HG03460 (cell line): ENCODE measurements at regions not wholly inside any gene's neighbourhood (a gene's known extent, or its start where the extent isn't known, plus 50 kb on each side); places are given as distances from the start of the nearest gene placed in this dataset.
"Not testable (repeated sequence)": the region's sequence is repeated elsewhere in the genome, so short reads cannot be mapped to it uniquely, and the experiment has no call there.

Source experiments
- ATAC-seq: cut with Tn5 transposase; IDR thresholded peaks from one replicate; pipeline ENCODE4 v1.9.1; 2021; ENCODE audit not compliant: unreplicated experiment

DNA sequence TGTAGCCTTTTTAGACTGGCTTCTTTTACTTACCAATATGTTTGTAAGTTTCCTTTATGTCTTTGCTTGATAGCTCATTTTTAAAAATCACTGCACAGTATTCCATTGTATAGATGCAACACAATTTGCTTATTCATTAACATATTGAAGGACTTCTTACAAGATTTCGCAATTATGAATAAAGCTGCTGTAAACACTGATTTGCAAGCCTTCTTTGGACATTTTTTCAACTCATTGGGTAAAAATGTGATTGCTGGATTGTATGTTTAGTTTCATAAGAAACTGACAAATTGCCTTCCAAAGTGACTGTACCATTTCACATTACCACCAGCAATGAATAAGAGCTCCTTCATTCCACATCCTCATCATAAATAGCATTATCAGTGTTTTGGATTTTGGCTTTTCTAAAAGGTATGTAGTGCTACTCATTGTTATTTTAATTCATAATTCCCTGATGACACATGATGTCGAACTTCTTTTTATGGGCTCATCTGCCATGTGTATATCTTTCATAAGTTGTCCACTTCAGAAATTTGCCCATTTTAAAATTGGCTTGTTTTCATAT lies 80.7 kb downstream of the TFAP2B start:
- ATAC-seq: no peak

DNA sequence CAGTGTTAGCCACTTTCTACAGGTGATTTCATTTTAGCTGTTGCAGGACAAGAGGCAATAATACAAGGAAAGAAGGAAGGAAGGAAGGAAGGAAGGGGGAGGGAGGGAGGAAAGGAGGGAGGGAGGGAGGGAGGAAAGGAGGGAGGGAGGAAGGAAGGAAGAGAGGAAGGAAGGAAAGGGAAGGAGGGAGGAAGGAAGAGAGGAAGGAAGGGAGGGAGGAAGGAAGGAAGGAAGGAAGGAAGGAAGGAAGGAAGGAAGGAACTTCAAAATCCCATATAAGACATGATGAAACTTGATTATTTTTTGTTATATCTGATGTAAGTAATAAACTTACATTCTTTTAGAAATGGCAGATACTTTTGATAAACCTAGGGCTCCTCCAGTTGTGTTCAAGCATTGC lies 83.6 kb downstream of the TFAP2B start:
- ATAC-seq: no peak

DNA sequence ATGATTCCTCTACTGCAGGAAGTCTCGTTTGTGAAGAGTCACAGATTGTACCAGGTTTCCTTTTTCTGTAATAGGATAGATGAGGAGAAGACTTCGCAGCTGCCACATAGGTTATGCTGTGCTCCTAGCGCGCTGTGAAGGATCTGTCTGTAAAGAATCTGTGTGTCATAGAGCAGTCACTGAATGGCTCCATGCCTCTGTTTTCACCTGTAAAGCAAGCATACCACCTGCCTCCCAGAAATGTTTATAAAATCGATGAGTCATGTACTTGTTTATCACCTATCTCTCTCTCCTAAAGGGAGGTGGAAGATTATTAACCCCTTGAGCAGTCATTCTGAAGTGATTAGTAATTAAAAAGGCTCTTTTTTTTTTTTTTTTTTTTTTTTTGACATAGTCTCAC lies 86.6 kb downstream of the TFAP2B start:
- ATAC-seq: no peak

DNA sequence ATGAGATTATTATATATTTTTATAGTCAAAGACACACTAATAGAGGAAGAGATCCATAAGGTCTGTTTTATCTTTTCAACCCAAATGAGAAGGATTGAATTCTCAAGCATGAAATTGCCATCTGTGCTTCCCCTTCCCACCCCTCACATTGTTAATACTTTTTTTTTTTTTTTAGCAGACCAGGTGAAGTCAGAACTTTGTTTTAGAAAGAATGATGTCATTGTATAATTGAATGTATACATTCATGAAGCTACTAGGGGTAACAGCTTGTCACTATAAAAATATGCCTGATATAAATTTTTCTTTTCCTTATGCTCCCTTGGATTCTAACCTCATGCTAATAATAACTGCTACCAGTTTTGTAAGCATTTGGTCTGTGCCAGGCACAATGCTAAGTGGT lies 88.9 kb downstream of the TFAP2B start:
- no peak for ATAC-seq

DNA sequence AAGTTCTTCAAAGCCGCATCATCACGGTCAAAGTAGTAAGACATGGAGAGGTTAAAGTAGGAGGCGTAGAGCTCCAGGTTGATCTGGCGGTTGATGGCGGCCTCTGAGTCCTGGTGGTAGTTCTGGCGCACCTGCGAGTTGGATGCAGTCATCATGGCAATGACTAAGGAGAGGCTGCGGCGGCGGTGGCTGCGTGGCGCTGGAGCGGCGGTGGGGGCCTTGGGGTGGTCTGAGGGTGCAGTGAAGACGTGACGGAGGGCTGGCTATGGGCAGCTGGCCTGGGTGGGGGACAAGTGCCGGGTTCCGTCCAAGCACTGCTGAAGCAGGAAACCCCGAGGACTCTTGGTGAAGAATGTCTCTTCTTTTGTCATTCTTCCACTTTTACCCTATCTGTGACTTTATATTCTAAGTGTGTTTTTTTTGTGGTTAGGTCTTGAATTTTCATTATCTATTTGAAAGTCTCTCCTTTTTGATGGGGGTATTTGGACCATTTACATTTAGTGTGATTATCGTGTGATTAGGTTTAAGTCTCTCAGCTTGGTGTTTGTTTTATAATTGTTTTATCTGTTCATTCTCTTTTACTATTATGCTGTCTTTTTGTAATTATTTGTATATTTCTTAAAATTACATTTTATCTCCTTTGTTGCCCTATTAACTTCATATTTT lies 94.6 kb downstream of the TFAP2B start:
- no peak for ATAC-seq

DNA sequence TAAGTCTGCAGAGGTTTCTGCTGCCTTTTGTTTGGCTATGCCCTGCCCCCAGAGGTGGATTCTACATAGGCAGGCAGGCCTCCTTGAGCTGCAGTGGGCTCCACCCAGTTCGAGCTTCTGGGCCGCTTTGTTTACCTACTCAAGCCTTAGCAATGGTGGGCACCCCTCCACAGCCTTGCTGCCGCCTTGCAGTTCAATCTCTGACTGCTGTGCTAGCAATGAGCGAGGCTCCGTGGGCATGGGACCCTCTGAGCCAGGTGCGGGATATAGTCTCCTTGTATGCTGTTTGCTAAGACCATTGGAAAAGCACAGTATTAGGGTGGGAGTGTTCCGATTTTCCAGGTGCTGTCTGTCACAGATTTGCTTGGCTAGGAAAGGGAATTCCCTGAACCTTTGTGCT lies 102.7 kb downstream of the TFAP2B start:
- not testable (repeated sequence) for ATAC-seq

DNA sequence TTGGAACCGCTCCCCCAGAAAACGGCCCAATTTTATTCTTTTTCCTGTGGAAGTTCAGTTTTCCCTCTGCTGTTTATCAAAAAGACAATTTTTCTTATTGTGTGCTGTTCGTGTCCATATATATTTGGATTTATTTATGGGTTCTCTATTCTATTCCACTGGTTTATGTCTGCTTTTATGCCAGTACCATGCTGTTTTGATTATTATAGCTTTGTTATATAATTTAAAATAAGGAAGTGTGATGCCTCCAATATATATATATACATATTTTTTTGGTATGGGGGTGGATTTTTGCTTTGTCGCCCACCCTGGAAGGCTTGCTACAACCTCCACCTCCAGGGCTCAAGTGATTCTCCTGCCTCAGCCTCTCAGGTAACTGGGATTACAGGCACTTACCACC lies 103.3 kb downstream of the TFAP2B start:
- no peak for ATAC-seq

DNA sequence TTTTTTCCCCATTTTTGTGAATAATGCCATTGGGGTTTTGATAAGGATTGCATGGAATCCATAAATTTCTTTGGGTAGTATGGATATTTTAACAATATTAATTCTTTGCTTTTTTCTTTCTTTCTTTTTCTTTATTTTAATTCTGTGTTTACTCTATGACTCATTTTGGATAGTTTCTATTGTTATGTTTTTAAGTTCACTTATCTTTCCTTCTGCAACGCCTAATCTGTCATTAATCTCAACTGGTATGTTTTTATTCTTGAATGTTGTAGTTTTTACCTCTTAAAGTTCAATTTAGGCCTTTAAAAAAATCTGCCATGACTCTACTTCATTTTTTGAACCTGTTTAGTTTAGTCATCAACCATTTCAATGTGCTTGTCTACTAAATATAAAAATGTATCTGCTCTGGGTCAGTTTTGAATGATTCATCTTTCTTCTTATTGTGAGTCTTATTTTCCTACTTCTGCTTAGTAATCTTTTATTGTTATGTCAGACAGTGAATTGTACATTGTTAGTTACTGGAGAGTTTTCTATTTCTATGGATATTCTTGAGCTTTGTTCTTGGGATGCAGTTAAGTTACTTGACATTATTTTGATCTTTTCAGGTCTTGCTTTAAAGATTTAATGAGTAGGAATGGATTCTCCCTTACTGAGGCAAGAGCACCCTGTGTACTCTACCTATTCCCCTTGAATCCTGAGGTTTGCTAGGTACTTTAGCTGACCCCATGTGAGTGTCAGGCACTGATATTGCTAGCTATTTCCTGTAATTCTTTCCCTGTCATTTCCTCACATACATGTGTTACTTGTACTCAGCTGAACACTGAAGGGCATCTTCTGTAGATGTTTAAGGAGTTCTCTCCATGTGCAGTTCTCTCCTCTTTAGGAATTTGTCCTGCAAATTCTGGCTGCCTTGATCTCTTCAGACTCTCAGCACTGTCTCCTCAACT lies 104.2 kb downstream of the TFAP2B start:
- ATAC-seq: no peak

DNA sequence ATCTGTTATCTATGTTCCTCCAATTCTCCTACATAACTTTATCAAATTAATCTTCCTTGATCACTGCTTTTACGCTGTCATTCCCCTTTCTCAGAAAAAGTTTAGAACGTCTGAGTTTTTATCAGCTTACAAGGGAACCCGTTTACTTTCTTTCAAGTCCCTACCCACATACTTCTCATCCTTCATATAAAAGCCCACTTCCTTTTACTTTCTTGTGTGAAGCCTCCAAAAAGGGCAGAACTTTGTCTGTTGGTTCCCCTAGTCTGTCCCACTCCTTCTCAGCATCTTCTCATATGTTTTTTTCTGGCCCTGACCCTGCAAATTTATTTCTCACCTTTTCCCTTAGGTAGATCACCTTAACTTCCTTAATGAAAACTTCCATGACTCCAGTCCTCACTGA lies 106.1 kb downstream of the TFAP2B start:
- ATAC-seq: no peak

DNA sequence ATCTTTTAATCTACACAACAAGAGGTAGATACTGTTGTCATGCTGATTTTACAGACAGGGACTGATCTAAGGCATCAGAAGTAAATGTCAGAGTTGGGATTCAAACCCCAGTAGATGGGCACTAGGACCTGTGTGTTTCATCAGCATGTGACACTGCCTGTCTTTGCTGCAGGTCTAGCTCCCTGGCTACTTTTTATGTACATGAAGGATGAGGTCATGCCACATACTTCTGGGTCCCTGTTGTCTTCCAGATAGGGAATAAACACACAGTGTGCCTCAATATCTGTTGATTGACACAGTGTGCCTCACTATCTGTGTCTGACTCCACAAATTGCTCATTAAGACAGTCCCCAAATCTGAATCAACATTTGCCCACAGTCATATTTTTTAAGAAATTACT lies 106.9 kb downstream of the TFAP2B start:
- ATAC-seq: no peak

DNA sequence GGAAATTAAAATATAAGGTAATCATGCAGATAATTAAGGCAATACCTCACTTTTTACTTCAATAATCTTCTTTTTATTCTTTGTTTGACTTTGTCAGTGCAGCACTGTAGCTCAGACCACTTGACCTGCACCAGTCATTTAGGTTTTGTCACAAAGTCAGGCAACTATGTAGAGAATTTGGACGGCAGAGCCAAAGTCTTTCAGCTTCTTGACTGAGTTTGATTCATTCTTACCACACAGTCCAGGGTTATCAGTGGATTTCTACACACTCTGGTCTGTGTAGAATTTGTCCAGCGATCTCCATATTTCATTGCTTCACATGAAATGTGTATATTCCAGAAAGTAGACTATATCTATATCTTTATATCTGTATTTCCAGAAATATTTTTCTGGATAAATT lies 107.3 kb downstream of the TFAP2B start:
- no peak for ATAC-seq

DNA sequence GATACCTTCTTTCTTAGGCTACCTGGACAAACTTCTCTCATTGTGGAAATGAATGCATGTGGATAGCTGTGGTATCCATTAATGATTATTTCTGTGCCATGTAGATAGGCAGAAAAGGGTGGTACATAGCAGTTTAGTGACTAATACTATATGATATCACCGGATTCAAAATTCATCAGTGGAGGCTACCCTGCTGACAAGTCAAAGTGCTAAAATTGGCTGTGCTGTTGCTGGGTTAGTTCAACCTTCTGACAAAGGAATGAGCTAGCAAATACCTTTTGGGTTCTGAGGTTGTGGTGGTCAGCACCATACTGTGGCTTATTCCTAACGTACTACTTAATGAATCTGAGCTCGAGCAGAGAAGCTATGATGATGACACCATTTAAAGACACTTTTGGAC lies 109.1 kb downstream of the TFAP2B start:
- no peak for ATAC-seq

DNA sequence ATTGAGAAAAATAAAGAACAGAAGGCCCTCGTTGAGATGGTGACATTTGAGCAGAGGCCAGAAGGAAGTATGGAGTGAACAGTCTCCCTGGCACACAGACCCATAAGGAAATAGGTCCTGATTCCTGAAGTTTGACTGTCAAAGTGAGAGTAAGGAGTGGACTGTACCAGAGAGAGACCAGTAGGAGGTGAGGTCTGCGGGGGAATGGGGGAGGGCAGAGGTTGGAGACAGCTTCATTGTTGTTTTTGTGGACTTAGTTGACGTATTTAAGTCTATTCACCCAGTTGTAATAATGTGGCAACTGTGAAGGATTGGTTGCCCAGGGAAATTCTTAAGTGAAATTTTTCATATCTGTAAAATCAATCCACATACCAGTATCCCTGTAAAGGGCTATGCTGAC lies 110.7 kb downstream of the TFAP2B start:
- no peak for ATAC-seq

DNA sequence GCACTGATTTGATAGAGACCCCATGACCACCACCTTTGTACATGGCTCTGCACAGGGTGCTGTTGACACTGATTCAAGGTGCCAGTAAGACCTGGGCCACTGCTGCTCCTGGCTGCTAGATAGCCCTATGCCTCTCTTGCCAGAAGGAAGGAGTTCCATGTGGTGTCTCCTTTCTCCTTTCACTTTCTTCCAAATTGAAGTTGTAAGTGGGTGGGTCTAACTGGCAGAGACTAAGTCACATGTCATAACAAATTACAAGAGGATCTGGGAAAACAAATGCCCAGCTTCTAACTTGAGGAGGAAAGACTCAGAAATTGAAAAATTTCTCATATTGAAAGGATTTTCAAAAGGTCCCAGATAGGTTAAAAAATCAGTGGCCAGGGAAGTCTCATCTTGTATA lies 116.8 kb downstream of the TFAP2B start:
- no peak for ATAC-seq

DNA sequence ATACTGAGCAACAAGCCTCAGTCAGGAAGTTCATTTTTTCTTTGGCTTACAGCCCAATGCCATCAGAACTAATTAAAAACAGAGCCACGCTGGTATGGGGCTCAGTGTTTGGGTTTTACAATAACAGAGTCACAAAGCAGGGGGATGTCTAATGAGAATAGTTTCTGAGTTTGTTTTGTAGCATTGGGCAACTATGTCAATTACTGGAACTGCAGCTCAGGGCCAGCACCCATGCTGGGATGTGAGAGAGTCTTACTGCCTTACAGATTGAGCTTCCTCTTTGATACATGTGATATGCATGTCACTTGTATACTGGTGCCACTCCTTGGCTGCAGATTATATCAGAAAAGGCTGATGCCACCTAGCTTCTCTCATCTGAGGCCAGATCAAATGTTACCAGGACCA lies 117.6 kb downstream of the TFAP2B start:
- ATAC-seq: no peak

DNA sequence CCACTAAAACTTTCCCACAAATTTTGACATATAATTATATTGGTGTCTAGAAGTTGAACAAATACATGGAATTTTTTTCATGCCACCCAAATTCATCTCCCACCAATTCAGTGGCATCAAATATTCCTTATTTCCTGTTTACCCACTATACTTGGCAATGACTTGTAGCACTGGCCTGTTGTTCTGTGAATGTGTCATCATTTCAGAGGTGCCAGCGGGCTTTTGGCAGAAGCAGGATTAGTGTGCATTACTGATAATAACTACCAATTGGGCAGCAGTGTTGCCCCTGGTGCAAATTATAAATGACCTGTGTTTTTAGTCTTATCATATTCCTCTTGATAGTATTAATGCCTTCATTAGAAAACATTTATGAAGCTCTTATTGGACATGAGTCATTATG lies 121.3 kb downstream of the TFAP2B start:
- no peak for ATAC-seq

DNA sequence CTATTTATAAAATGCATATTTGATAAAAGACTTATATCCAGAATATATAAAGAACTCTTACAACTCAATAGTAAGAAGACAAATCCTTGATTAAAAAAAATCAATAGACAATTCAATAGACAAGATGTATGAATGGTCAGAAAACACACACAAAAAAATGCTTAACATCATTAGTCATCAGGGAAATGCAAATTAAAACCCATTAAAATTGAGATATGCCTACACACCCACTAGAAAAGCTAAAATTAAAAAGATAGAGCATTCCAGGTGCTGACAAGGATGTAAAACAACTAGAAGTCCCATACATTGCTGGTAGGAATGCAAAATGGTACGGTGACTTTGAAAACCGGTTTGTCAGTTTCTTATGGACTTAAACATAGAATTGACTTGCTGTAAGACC lies 127.1 kb downstream of the TFAP2B start:
- no peak for ATAC-seq

DNA sequence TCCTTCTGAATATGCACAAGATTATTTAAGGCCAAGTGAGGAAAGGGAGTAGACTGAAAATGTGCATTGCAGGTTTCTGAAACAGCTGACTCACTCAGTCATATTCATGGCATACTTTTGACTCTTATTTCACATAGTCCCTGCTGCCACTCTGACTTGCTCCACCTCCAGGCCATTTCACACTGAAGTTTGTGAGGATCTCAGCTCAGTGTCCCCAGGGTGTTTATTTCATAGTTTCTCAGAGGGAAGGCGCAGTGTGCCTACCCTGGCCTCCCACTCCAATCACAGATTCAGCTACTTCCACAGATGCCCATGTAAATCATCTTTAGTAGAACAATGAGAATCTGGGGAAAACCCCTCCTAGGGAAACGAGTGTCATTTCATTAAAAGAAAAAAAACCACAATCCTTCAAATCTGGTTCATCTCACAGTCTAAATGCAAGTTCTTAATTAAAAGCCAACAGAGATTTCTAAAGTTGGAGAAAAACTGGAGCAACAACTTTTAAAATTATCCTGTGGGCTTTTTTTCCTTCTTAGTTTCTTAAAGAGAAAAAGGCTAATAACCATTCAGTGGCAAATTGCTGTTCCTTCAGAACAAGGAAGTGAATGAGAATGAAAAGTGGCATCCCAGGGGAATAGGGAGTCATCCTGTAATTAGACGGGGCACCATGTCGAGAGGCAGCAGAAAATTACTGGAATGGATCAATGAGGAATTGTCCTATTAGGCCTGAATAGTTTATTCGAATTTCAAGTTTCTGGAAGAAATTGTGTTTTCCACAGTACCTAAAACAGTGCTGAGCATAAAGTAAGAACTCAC lies 133.6 kb downstream of the TFAP2B start:
- no peak for ATAC-seq

DNA sequence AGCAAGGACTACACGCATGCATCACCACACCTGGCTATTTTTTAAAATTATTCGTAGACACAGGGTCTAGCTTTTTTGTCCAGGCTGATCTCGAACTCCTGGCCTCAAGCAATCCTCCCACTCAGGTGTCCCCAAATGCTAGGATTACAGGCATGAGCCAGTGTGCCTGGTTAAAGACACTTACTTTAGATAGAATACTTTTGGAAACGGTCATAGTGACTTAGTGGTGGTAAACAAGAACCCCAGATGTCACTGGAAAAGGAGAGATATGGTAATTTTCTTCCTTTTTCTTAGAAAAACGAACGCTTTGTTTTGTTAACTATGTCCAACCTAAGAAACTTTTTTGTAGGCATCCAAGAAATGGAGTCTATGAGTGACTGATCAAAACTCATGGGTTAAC lies 137.3 kb downstream of the TFAP2B start:
- no peak for ATAC-seq

DNA sequence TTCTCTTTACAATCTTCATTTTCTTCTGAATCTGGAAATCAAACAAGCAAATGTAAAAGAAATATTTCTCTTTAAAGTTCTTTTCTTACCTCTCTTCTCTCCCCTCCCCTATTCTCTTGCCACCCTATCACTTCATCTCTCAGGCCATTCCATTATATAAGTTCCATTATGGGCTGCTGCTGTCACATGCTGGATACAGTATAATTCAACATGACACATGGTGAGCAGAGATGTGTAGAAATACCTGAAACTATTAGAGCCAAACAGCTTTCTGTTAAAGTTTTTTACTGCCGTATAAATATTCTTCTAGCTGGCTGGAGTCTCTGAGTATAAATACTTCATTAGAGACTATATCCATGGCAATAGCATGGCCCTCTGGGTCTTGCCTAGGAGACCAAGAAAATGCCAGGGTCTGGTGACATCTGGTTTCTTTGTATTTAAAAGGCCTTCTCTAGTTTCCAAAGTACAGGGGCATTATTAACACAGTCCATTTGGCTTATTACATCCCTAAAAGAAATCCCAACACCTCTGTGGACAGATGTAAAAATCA lies 139.6 kb downstream of the TFAP2B start:
- ATAC-seq: no peak

DNA sequence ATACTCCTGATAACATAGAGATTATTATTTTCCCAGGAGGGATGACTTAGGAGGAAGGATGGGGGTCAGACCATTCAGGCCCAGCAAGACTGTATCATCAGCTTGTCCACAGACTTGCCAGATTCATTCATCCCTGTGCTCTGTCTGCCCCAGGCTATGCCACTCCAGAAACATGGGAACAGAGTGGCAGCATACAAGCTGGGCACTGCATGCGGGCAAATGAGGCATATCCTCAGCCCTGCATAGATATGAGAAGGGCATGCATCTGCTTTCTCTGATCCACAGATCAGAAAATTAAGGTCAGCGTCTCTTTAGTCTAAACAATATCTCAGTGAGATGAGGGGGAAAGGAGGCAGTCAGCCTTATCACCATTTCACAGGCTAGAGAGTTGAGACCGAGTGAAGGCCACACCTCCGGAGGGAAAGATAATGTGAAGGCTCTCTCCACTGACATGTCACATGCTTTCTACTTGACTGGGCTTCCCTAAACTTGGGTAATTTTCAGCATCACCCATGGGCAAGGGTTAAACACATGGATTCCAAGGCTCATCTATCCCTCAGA lies 140.5 kb downstream of the TFAP2B start:
- no peak for ATAC-seq
